Liver (tissue), 3 donors: ENCODE measurements at regions not wholly inside any gene's neighbourhood (a gene's known extent, or its start where the extent isn't known, plus 50 kb on each side); places are given as distances from the start of the nearest gene placed in this dataset.

Source experiments
- CTCF ChIP-seq: fragments of 150-350 bp; IDR thresholded peaks from 2 replicates; pipeline ENCODE4 v1.5.1; 2017; ENCODE audit warnings: improper control_type of control experiment, low read depth, low read length; ENCODE audit not compliant: missing input control
- HNF4G ChIP-seq: IDR thresholded peaks from 2 replicates; pipeline ENCODE4 v1.6.1; 2016; ENCODE audit warnings: antibody characterized with exemption
- JUND ChIP-seq, 2 donors: IDR thresholded peaks; 2 replicates each; pipeline ENCODE4 v1.6.1; 2016; ENCODE audit warnings: antibody characterized with exemption in 2 of 2
- RAD21 ChIP-seq, 2 donors: IDR thresholded peaks; 2 replicates each; pipeline ENCODE4 v1.6.1; 2016; ENCODE audit warnings: antibody characterized with exemption in 2 of 2, mild to moderate bottlenecking in 2 of 2
- RXRA ChIP-seq, 2 donors: IDR thresholded peaks; 2 replicates each; pipeline ENCODE4 v1.6.1; 2017 to 2018; ENCODE audit warnings: antibody characterized with exemption in 2 of 2, mild to moderate bottlenecking in 1 of 2
- YY1 ChIP-seq: IDR thresholded peaks from 2 replicates; pipeline ENCODE4 v1.6.1; 2016; ENCODE audit warnings: antibody characterized with exemption, mild to moderate bottlenecking
- TF ChIP-seq, protein P1 (sequence below): IDR thresholded peaks from 2 replicates; pipeline ENCODE4 v1.6.1; 2016; ENCODE audit warnings: antibody characterized with exemption
- donor health status: healthy.
- donor health status: healthy.

DNA sequence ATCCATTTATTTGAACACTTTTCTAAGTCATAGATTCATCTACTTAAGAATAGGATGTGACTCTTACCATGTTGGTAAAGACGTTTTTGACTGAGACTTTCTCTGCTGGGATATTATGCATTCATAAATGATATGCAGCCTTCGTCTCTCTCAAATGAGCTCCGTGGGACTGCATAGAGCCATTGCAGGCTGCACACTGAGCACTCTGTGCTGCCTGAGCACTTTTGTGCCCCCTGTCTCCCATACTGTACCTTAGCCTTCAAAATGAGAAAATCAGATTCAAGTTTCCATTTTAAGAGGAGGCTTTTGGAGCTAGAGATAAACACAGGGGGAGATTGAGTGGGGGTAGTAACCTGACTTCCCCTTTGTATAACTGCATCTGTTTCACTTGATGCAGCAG lies 433.6 kb downstream of the ZIC3 start:
- no peak for TF ChIP-seq CTCF
- TF ChIP-seq JUND (IDR thresholded peaks at IDR 0.05), result no peak
- no peak for TF ChIP-seq YY1
- TF ChIP-seq RAD21 (IDR thresholded peaks at IDR 0.05), result no peak
- no peak for TF ChIP-seq RXRA (IDR thresholded peaks at IDR 0.05)
- TF ChIP-seq, protein P1, sequence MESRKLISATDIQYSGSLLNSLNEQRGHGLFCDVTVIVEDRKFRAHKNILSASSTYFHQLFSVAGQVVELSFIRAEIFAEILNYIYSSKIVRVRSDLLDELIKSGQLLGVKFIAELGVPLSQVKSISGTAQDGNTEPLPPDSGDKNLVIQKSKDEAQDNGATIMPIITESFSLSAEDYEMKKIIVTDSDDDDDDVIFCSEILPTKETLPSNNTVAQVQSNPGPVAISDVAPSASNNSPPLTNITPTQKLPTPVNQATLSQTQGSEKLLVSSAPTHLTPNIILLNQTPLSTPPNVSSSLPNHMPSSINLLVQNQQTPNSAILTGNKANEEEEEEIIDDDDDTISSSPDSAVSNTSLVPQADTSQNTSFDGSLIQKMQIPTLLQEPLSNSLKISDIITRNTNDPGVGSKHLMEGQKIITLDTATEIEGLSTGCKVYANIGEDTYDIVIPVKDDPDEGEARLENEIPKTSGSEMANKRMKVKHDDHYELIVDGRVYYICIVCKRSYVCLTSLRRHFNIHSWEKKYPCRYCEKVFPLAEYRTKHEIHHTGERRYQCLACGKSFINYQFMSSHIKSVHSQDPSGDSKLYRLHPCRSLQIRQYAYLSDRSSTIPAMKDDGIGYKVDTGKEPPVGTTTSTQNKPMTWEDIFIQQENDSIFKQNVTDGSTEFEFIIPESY, result no peak
- no peak for TF ChIP-seq HNF4G
